ENCODE measurements at regions not wholly inside any gene's neighbourhood (a gene's known extent, or its start where the extent isn't known, plus 50 kb on each side); places are given as distances from the start of the nearest gene placed in this dataset.

DNA sequence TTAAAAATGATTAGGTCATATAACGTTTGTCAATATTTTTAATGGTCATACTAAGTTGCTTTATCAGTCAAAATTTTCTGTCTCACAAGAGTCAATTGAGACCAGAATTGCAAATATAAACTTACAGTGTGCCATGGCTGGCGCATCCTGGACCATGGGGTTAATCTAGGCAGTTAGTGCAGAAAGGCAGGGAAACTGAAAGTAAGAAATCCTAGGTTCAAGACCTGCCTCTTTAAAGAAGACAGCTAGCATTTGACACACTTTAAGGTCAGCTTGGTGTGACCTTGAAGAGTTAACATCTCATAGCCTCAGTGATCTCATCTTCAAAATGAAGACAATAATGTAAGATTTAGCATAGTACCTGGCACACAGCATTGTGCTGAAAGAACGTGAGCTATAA is 210.0 kb upstream of the DAB1 start:
- TF ChIP-seq, protein P1, sequence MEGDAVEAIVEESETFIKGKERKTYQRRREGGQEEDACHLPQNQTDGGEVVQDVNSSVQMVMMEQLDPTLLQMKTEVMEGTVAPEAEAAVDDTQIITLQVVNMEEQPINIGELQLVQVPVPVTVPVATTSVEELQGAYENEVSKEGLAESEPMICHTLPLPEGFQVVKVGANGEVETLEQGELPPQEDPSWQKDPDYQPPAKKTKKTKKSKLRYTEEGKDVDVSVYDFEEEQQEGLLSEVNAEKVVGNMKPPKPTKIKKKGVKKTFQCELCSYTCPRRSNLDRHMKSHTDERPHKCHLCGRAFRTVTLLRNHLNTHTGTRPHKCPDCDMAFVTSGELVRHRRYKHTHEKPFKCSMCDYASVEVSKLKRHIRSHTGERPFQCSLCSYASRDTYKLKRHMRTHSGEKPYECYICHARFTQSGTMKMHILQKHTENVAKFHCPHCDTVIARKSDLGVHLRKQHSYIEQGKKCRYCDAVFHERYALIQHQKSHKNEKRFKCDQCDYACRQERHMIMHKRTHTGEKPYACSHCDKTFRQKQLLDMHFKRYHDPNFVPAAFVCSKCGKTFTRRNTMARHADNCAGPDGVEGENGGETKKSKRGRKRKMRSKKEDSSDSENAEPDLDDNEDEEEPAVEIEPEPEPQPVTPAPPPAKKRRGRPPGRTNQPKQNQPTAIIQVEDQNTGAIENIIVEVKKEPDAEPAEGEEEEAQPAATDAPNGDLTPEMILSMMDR (IDR thresholded peaks at IDR 0.05), result no peak
- Mint-ChIP-seq H3K27me3 (ENCODE audit: low read depth in 3 of 3) (peaks cover 0 to 12% (median 3%) of the 10 kb centered on the region in 3 donors), H3K36me3 (no peaks in the 10 kb centered on the region), H3K27ac (no peak overlapping the region), H3K4me3 (no peak overlapping the region), H3K9me3 (peaks cover 0 to 13% (median 2%) of the 10 kb centered on the region in 7 donors), H3K4me1 (no peaks in the 10 kb centered on the region)
- Histone ChIP-seq H3K9ac (ENCODE audit: insufficient read depth, low read length, poor library complexity, severe bottlenecking) (no peak overlapping the region), H3K79me2 (ENCODE audit: insufficient read depth, low read length) (no peaks in the 10 kb centered on the region), H3K4me2 (replicated peaks; ENCODE audit: extremely low read depth, low read length, poor library complexity, severe bottlenecking) (no peak overlapping the region), H3K27ac (ENCODE audit: low read depth in 1 of 2, low read length in 2 of 2) (no peak overlapping the region), H2AFZ (ENCODE audit: insufficient read depth, low read depth, low read length, poor library complexity, severe bottlenecking) (no peak overlapping the region), H3K27me3 (ENCODE audit: control insufficient read depth in 2 of 2, insufficient read depth in 2 of 2, low read length in 2 of 2) (no peaks in the 10 kb centered on the region), H3K36me3 (replicated peaks in 1 of 2; ENCODE audit: control insufficient read depth in 1 of 2, insufficient read depth in 2 of 2, low read length in 2 of 2) (no peaks in the 10 kb centered on the region), H3K4me1 (ENCODE audit: control insufficient read depth in 1 of 2, insufficient read depth in 2 of 2, low read length in 2 of 2) (no peaks in the 10 kb centered on the region), H3K4me3 (replicated peaks in 1 of 3; ENCODE audit: low read depth in 2 of 3, low read length in 3 of 3) (no peak overlapping the region), H4K20me1 (ENCODE audit: insufficient read depth, low read length) (no peaks in the 10 kb centered on the region), H3K9me3 (replicated peaks in 1 of 2; ENCODE audit: control insufficient read depth in 1 of 2, insufficient read depth in 1 of 2, low read length in 2 of 2) (no peaks in the 10 kb centered on the region)
- DNase-seq, result no peak
- intact Hi-C loops (cut with micrococcal nuclease), result no loop called here
- 80% methylated on average over 1 of the region's 3 CpGs for WGBS (ENCODE audit: insufficient coverage)

DNA sequence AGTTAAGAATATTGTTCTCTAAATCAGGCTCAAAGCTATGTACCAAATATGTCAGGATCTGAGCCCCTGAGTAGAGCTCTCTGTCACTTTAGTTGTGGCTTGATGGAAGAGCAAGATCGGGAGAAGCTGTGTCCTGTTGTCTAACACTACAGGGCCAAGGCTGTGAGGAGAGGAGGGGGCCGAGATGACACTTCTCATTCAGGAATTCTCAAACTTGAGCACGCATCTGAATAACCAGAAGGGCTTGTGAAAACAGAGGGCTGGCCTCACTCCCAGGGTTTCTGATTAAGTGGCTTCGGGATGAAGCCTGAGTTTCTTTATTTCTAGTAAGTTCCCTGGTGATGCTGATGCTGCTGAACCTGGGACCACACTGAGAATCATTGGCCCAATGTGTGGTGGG is 209.2 kb upstream of the DAB1 start:
- Mint-ChIP-seq H3K27ac (no peak overlapping the region), H3K36me3 (no peaks in the 10 kb centered on the region), H3K27me3 (ENCODE audit: low read depth in 3 of 3) (peaks cover 0 to 8% (median 3%) of the 10 kb centered on the region in 3 donors), H3K4me1 (no peaks in the 10 kb centered on the region), H3K9me3 (peaks cover 0 to 13% (median 1%) of the 10 kb centered on the region in 7 donors), H3K4me3 (no peak overlapping the region)
- Histone ChIP-seq H3K4me2 (replicated peaks; ENCODE audit: extremely low read depth, low read length, poor library complexity, severe bottlenecking) (no peak overlapping the region), H3K79me2 (ENCODE audit: insufficient read depth, low read length) (no peaks in the 10 kb centered on the region), H3K27ac (ENCODE audit: low read depth in 1 of 2, low read length in 2 of 2) (no peak overlapping the region), H3K9ac (ENCODE audit: insufficient read depth, low read length, poor library complexity, severe bottlenecking) (no peak overlapping the region), H4K20me1 (ENCODE audit: insufficient read depth, low read length) (no peaks in the 10 kb centered on the region), H2AFZ (ENCODE audit: insufficient read depth, low read depth, low read length, poor library complexity, severe bottlenecking) (no peak overlapping the region), H3K9me3 (replicated peaks in 1 of 2; ENCODE audit: control insufficient read depth in 1 of 2, insufficient read depth in 1 of 2, low read length in 2 of 2) (no peaks in the 10 kb centered on the region), H3K4me1 (ENCODE audit: control insufficient read depth in 1 of 2, insufficient read depth in 2 of 2, low read length in 2 of 2) (no peaks in the 10 kb centered on the region), H3K36me3 (replicated peaks in 1 of 2; ENCODE audit: control insufficient read depth in 1 of 2, insufficient read depth in 2 of 2, low read length in 2 of 2) (no peaks in the 10 kb centered on the region), H3K27me3 (ENCODE audit: control insufficient read depth in 2 of 2, insufficient read depth in 2 of 2, low read length in 2 of 2) (no peaks in the 10 kb centered on the region), H3K4me3 (replicated peaks in 1 of 3; ENCODE audit: low read depth in 2 of 3, low read length in 3 of 3) (no peak overlapping the region)
- TF ChIP-seq, protein P1 (IDR thresholded peaks at IDR 0.05), result no peak
- intact Hi-C loops (cut with micrococcal nuclease), result no loop called here
- no peak for DNase-seq
- WGBS (ENCODE audit: insufficient coverage), result 68% methylated on average over 4 of the region's 4 CpGs
